Natural killer cell (primary cell): ENCODE measurements at regions not wholly inside any gene's neighbourhood (a gene's known extent, or its start where the extent isn't known, plus 50 kb on each side); places are given as distances from the start of the nearest gene placed in this dataset.
"Not testable (repeated sequence)": the region's sequence is repeated elsewhere in the genome, so short reads cannot be mapped to it uniquely, and the experiment has no call there.

Experiments used
- ATAC-seq, 3 donors: fragments of 150-1000 bp in 2 of 3; fragments of 200-7000 bp in 1 of 3; cut with Tn5 transposase; 1 replicate in 1 of 3; 2 replicates in 2 of 3; pipeline ENCODE4 v1.10.0; 2021; ENCODE audit warnings: mild to moderate bottlenecking in 2 of 3, moderate library complexity in 2 of 3
- DNase-seq, 2 donors: peaks; one replicate each; pipeline versions ENCODE4 v3.0.0 to v3.0.0-alpha.2; 2013 to 2021; ENCODE audit warnings: mixed read lengths in 1 of 2
- H3K27ac ChIP-seq: one replicate; pipeline ENCODE4 v1.5.1; 2013; ENCODE audit warnings: mild to moderate bottlenecking, low read length
- H3K27me3 ChIP-seq: one replicate; pipeline ENCODE4 v1.6.1; 2013; ENCODE audit warnings: low read length; ENCODE audit not compliant: control insufficient read depth, insufficient read depth
- H3K36me3 ChIP-seq: one replicate; pipeline ENCODE4 v1.6.1; 2013; ENCODE audit warnings: low read length; ENCODE audit not compliant: control insufficient read depth, insufficient read depth
- H3K4me1 ChIP-seq: one replicate; pipeline ENCODE4 v1.6.1; 2013; ENCODE audit warnings: low read length; ENCODE audit not compliant: control insufficient read depth, insufficient read depth
- H3K4me3 ChIP-seq: one replicate; pipeline ENCODE4 v1.5.1; 2013; ENCODE audit warnings: low read length
- H3K9me3 ChIP-seq: one replicate; pipeline ENCODE4 v1.6.1; 2013; ENCODE audit warnings: low read length; ENCODE audit not compliant: control insufficient read depth, insufficient read depth
- H3K27ac Mint-ChIP-seq, 2 donors: one replicate each; pipeline ENCODE4 v1.8.0; 2022; ENCODE audit warnings: mild to moderate bottlenecking in 2 of 2, mixed read lengths in 2 of 2, moderate library complexity in 1 of 2
- H3K27me3 Mint-ChIP-seq, 2 donors: one replicate each; pipeline ENCODE4 v1.8.0; 2022; ENCODE audit warnings: low read depth in 2 of 2, mixed read lengths in 2 of 2
- H3K36me3 Mint-ChIP-seq: one replicate; pipeline ENCODE4 v1.8.0; 2022; ENCODE audit warnings: mixed read lengths
- H3K4me1 Mint-ChIP-seq, 2 donors: one replicate each; pipeline ENCODE4 v1.8.0; 2022; ENCODE audit warnings: mixed read lengths in 2 of 2
- H3K4me3 Mint-ChIP-seq: one replicate; pipeline ENCODE4 v1.8.0; 2022; ENCODE audit warnings: mild to moderate bottlenecking, moderate library complexity, mixed read lengths
- H3K9me3 Mint-ChIP-seq, 2 donors: one replicate each; pipeline ENCODE4 v1.8.0; 2022; ENCODE audit warnings: mixed read lengths in 2 of 2
- WGBS: methylation state at CpG from one replicate; pipeline ENCODE4 v1.1.7; 2013; ENCODE audit warnings: missing lambda C conversion rate; ENCODE audit not compliant: insufficient coverage; 5-methylcytosine and 5-hydroxymethylcytosine counted together
- intact Hi-C: fragments of 100-400 bp; cut with micrococcal nuclease; formaldehyde crosslinking; loops from one replicate; pipeline ENCODE4 v1.14.2; 2022
- TF ChIP-seq, protein P1 (sequence below): fragments of 200-600 bp; IDR thresholded peaks from one replicate; pipeline ENCODE4 v1.8.0; 2022; ENCODE audit warnings: antibody characterized with exemption

- TF ChIP-seq, protein P1, sequence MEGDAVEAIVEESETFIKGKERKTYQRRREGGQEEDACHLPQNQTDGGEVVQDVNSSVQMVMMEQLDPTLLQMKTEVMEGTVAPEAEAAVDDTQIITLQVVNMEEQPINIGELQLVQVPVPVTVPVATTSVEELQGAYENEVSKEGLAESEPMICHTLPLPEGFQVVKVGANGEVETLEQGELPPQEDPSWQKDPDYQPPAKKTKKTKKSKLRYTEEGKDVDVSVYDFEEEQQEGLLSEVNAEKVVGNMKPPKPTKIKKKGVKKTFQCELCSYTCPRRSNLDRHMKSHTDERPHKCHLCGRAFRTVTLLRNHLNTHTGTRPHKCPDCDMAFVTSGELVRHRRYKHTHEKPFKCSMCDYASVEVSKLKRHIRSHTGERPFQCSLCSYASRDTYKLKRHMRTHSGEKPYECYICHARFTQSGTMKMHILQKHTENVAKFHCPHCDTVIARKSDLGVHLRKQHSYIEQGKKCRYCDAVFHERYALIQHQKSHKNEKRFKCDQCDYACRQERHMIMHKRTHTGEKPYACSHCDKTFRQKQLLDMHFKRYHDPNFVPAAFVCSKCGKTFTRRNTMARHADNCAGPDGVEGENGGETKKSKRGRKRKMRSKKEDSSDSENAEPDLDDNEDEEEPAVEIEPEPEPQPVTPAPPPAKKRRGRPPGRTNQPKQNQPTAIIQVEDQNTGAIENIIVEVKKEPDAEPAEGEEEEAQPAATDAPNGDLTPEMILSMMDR, result no peak
- Histone ChIP-seq H3K27ac (no peak overlapping the region), H3K9me3 (no peaks in the 10 kb centered on the region), H3K27me3 (peaks cover 2% of the 10 kb centered on the region), H3K4me1 (no peaks in the 10 kb centered on the region), H3K4me3 (no peak overlapping the region), H3K36me3 (no peaks in the 10 kb centered on the region)
- ATAC-seq (no peak), DNase-seq (no peak)
- Mint-ChIP-seq H3K9me3 (no peaks in the 10 kb centered on the region), H3K4me3 (no peak overlapping the region), H3K36me3 (no peaks in the 10 kb centered on the region), H3K27ac (no peak overlapping the region), H3K4me1 (no peaks in the 10 kb centered on the region), H3K27me3 (peaks cover 11 to 27% of the 10 kb centered on the region in 2 donors)
- intact Hi-C loops, result no loop called here
These were observed 173.3 kb upstream of the MKLN1 start for GRCh38 chr7:131154380-131154779.

DNA sequence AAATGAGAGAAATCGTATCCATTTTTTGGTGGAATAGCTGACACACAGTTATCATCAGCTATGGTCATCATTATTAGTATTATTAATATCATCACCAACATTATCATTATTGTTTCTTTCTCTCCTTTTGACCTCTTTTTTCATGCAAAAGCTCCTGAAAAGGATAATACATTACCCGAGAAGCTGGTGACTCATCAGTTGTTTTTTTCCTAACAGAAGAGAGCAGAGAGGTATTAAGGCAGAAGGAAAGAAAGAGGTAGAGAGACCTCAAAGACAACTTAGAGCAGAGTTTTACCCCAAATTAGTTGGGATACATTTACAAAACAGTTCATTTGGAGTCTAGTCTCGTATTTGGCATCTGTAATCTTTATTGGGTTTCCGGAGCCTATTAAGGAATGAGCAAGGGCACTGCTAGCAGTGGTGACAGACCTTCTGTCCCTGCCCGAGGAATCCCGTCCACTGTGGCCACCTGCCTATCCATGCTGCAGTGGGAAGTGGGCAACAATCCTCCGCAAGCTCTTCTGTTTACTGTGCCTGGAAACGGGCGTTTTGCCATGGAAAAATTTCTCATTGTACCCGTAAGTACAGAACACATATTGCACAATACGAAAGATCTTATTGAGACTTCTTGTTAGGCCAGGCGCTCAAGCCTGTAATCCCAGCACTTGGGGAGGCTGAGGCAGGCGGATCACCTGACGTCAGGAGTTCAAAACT lies 170.0 kb upstream of the MKLN1 start:
- Mint-ChIP-seq H3K9me3 (no peaks in the 10 kb centered on the region), H3K27me3 (peaks cover 5 to 16% of the 10 kb centered on the region in 2 donors), H3K4me3 (no peak overlapping the region), H3K27ac (no peak overlapping the region), H3K4me1 (no peaks in the 10 kb centered on the region), H3K36me3 (no peaks in the 10 kb centered on the region)
- DNase-seq (no peak), ATAC-seq (no peak)
- Histone ChIP-seq H3K4me1 (no peaks in the 10 kb centered on the region), H3K36me3 (no peaks in the 10 kb centered on the region), H3K27ac (no peak overlapping the region), H3K9me3 (no peaks in the 10 kb centered on the region), H3K27me3 (no peaks in the 10 kb centered on the region), H3K4me3 (no peak overlapping the region)
- WGBS, result 93% methylated on average over 12 of the region's 14 CpGs
- intact Hi-C loops, result no loop called here
- TF ChIP-seq, protein P1, result no peak

DNA sequence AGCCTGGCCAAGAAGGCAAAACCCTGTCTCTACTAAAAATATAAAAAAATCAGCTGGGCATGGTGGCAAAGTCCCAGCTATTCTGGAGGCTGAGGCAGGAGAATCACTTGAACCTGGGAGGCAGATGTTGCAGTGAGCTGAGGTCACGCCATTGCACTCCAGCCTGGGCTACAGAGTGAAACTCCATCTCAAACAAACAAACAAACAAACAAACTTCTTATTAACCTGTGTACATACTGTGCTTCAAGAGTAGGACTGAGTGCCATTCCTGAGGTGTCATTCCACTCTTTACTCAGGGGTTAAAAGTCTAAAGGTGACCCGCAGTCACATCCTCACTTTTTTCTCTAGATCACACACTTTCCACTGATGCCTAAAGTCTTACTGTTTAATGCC lies 169.4 kb upstream of the MKLN1 start:
- H3K27me3 ChIP-seq, H3K4me1 ChIP-seq, H3K9me3 Mint-ChIP-seq, H3K36me3 ChIP-seq, ATAC-seq, intact Hi-C loops, H3K27ac Mint-ChIP-seq, H3K27ac ChIP-seq, H3K36me3 Mint-ChIP-seq, H3K4me3 ChIP-seq, H3K9me3 ChIP-seq, H3K4me3 Mint-ChIP-seq, DNase-seq, H3K4me1 Mint-ChIP-seq: not testable (repeated sequence)
- H3K27me3 Mint-ChIP-seq, result peaks cover 5 to 16% of the 10 kb centered on the region in 2 donors
- 94% methylated on average over 2 of the region's 2 CpGs for WGBS

DNA sequence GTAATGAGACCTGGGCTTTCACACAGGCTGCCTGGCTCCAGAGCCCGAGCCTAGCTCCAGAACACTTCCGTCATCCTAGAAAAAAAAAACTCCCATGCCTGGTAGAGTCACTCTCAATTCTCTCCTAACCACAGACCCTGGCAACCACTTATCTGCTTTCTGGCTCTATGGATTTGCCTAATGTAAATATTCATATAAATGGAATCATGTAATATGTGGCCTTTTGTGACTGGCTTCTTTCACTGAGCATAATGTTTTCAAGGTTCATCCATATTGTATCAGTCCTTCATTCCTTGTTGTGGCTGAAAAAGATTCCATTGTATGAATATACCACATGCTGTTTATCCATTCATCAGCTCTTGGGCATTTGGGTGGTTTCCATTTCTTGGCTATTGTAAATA lies 167.7 kb upstream of the MKLN1 start:
- 90% methylated on average over 2 of the region's 2 CpGs for WGBS
- H3K36me3 ChIP-seq, result no peaks in the 10 kb centered on the region
- no peaks in the 10 kb centered on the region for H3K36me3 Mint-ChIP-seq
- H3K27ac Mint-ChIP-seq, result no peak overlapping the region
- H3K4me3 Mint-ChIP-seq, result no peak overlapping the region
- H3K4me3 ChIP-seq, result no peak overlapping the region
- H3K27ac ChIP-seq, result no peak overlapping the region
- no peaks in the 10 kb centered on the region for H3K9me3 Mint-ChIP-seq
- no peak for DNase-seq
- ATAC-seq, result no peak
- H3K27me3 Mint-ChIP-seq, result peaks cover 5 to 16% of the 10 kb centered on the region in 2 donors
- H3K4me1 Mint-ChIP-seq, result no peaks in the 10 kb centered on the region
- H3K27me3 ChIP-seq, result no peaks in the 10 kb centered on the region
- TF ChIP-seq, protein P1, result no peak
- intact Hi-C loops, result no loop called here
- H3K9me3 ChIP-seq, result no peaks in the 10 kb centered on the region
- no peaks in the 10 kb centered on the region for H3K4me1 ChIP-seq
